NCI-H128 (cell line): ENCODE measurements at regions not wholly inside any gene's neighbourhood (a gene's known extent, or its start where the extent isn't known, plus 50 kb on each side); places are given as distances from the start of the nearest gene placed in this dataset.
"Not testable (repeated sequence)": the region's sequence is repeated elsewhere in the genome, so short reads cannot be mapped to it uniquely, and the experiment has no call there.

Experiments used
- DNase-seq: peaks from one replicate; lab custom pipeline; 2025; ENCODE audit not compliant: unreplicated experiment; lab: John Stamatoyannopoulos, UW

DNA sequence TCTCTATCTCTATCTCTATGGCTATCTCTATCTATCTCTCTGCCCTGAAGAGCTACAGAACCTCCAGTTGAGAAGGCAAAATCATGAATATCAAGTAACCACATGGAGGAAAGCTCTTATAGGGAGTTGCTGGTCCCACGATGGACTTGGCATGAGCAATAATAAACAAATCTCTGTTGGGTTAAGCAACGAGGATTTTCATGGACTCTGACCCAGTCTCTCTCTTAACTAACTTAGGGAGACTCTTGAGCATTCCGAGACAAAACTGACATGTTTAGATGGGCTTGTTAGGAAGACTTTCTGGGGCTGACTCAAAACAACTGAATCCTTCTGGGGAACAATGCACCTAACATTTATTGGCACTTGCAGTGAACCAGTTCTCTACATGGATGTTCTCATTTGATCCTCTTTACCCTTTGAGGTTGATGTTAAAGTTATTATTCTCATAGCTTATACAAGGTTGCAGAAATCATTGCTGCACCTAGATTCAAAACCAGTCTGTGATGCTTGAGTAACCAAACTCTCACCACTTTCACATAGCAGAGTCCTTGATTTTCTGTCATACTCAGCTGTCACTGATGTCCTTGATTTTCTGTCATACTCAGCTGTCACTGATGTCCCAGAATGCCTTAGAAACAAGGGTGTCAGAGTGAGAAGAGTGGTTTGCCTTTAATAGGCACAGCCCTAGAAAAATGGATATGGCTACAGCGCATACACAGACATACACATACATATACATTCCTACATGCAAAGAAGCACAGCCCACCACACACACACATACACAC lies 354.6 kb upstream of the MAF start:
- no peak for DNase-seq

DNA sequence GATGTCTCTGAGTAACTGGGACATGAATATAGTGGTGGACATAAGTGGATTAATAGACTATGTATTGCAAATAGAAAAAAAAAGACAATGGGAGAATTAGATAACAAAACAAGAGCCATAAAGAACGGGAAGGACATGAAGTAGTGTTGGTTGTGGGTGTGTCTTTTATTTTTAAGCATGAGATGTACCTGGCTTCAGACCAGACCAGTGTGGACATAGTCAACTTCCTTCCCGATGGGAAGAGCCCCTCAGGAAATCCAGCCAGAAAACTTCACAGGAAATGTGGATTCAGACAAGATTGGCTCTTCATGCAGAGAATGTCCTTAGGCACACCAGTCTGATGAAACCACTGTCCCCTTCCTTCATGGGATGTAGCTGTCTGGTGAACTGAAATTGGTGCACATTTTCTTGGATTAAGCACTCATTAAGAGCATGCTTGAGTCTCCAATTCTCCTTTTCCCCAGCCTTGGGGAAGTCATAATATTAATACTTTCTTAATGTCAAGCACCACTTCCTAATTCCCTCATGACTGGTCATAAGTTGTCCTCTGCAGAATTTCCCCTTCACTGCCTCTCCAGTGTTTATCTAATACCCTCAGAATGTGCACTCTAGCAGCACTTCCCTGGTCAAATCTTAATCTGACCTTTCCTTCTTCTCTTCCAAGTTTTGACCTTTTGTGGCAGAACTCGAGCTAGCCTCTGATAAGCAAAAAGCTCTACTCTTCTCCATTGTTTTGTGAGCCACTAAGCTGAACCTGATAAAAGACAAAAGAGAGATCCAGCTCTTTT lies 350.6 kb upstream of the MAF start:
- no peak for DNase-seq

DNA sequence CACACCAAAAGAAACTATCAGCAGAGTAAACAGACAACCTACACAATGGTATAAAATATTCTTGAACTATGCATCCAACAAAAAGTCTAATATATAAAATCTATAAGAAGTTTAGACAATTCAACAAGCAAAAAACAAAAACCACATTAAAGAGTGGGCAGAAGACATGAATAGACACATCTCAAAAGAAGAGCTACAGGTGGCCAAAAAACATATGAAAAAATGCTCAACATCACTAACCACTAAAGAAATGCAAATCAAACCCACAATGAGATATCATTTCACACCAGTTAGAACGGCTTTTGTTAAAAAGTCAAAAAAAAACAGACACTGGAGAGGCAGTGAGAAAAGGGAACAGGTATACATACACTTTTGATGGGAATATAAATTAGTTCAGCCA lies 348.9 kb upstream of the MAF start:
- no peak for DNase-seq

GRCh38 chr16:79947771-79948170 lies 347.2 kb upstream of the MAF start:
- DNase-seq, result no peak

DNA sequence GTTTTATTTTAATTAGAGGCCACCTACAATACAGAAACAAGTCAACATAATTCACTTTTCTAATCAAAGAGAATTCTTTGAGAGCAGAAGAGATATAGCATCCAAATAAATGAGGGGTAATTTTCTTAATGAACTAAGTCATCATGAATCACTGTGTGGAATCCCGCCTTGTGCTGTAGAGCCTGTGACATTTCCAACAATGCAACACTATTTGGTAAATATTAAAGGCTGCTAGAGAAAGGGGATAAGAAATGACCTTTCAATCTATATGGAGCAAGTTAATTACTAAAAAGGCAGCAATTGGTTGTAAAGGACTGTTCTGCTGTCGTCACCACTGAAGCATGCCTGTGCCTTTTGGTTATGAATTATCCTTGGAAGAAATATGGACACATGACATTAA lies 345.7 kb upstream of the MAF start:
- DNase-seq, result no peak

DNA sequence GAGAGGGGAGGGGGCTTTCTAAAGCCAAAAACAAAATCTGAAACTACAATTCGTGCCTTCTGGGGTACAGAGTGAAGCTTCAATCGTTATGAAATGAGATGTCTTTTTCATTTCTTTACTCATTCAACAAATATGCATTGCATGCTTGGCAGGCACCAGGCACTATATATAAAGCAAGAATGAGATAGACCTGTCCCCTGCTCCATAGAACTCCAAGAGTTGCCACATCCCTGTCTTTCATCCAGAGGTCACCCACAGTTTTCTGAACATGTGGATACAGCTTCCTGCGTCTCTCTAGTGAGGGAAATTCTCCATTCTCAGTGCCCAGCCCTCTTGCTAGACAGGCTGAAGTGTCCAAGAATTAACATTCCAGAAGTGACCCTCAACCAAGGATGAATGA lies 343.2 kb upstream of the MAF start:
- DNase-seq, result no peak

DNA sequence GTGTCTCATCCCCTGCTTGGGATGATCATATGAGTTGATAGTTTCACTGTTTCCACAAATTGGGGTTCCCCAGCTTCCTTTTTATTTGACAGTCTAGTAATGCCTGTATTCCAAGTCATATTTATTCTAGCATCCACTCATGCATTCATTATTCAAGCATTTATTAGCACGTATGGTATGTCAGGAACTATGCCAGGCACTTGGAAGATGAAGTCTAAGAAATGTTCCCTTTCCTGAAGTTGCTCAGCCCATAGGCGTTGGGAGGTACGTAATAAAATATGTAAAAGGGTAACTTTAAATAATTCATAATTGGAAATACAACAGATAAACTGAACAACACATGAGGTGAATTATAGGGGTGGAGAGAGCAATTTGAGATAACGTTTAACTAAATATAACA lies 338.0 kb upstream of the MAF start:
- no peak for DNase-seq

GRCh38 chr16:79937671-79938070 lies 337.1 kb upstream of the MAF start:
- not testable (repeated sequence) for DNase-seq

DNA sequence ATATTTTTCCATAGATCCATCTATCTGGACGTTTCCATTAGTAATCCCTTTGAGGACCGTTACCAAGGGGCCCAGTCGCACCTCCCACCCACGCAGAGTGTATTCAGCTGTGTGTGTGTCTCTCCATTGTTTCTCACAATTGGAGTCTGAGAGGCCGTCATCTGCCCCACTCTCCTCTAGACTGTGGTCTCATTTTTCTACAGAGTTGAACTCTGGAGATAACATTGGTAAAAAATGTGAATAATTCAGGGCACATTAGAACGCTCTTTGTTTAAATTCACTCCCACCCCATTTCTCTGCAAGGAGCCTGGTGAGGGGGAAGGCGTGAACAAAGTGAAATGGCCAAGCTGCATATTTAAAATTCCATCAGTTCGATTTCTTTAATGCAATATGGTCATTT lies 333.1 kb upstream of the MAF start:
- DNase-seq, result no peak

GRCh38 chr16:79932572-79932971 lies 332.0 kb upstream of the MAF start:
- DNase-seq, result no peak

GRCh38 chr16:79931721-79932120 lies 331.2 kb upstream of the MAF start:
- DNase-seq, result no peak

GRCh38 chr16:79929260-79929965 lies 328.9 kb upstream of the MAF start:
- DNase-seq, result no peak

DNA sequence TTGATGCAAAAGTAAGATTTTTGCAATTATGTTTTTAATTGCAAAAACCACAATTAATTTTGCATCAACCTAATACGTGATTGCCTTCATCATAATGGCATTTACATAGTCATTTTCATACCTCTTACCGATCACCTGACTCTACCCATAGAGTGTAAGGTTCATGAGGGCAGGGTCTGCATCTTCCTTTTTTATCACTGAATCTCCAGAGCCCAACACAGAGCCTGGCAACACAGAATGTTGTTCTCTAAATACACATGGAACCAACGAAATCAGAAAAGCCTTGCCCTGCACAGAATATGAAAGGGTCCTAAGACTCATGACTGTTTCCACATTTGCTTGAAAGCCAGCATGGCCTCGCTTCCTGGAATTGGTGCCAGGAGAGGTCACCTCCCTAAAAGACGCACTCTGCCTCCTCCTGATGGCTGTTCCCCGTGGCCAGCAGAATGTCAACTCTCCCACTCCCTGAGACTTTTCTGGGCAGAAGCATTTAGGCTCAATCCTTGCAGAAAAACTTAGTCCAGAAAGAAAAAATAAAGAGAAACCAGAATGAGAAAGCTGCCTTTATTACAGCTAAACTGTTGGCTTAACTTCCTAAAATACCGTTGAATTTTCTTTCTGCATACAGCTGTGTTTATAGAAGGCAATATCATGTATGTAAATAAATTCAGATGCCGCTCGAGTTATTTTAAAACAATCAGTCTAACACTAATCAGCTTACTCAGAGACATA lies 327.8 kb upstream of the MAF start:
- DNase-seq, result no peak

- DNase-seq, result no peak
These were observed 326.1 kb upstream of the MAF start for GRCh38 chr16:79926451-79927205.

DNA sequence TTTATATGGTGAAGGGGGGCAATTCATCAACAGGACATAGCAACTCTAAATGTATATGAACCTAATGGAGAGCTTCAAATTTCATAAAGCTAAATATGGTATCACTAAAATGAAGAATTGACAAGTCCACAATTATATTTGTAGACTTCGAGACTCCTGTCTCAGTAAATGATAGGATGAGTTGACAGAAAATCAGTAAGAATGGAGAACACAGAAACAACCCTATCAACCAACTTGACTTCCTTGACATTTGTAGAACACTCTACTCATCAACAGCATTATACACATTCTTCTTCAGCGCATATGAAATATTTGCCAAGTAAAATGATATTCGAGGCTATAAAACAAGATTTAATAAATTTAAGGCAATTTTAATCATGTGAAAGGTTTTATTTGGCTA lies 322.9 kb upstream of the MAF start:
- DNase-seq, result no peak

GRCh38 chr16:79920685-79921084 lies 320.1 kb upstream of the MAF start:
- DNase-seq, result no peak

DNA sequence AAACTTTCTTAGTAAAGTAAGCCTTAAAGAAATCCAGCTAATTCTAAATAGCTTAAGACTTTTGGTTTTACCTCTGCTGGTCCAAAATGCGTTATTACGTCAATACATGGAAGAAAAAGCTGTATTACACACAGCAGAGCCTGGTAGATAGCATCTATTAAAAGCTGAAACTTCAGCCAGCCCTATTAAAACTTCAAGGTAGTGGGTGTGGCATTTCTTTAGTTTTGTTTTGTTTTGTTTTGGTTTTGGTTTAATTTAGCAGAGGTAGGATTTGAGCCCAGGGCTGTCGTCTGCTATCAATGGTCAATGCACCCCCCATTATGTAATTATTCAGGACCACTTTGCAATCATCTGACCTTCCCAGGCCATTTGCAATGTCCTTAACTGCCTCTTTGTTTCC lies 318.4 kb upstream of the MAF start:
- DNase-seq, result no peak

DNA sequence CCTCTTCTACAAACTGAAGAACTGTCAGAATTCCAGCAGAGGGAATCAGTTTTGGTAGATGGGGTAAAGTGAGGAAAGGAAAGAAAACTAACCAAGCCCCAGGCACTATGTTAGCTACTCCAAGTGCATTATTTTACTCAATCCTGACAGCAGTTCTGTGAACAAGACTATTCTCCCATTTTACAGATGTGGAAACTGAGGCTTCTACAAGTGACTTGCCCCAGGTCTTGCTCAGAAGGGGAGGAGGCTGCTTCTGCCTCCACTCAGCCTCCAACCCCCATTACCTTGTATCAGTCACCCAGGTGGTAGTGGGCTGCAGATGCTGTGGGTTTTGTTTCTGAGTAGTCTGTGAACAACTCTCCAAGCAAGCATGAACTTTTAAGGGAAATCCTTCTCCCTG lies 315.2 kb upstream of the MAF start:
- DNase-seq, result no peak

GRCh38 chr16:79914961-79915720 lies 314.6 kb upstream of the MAF start:
- DNase-seq, result no peak
